K562 (cell line): ENCODE measurements at regions not wholly inside any gene's neighbourhood (a gene's known extent, or its start where the extent isn't known, plus 50 kb on each side); places are given as distances from the start of the nearest gene placed in this dataset.

Source experiments
- CTCF ChIP-seq, 3 experiments: IDR thresholded peaks in 2 of 3; conservative IDR thresholded peaks in 1 of 3; 2 replicates each; pipeline ENCODE4 v1.5.1; 2011 to 2012; ENCODE audit warnings: low read length in 3 of 3, mild to moderate bottlenecking in 3 of 3, control low read depth in 2 of 3, improper control_type of control experiment in 1 of 3, inconsistent platforms in 1 of 3, low read depth in 1 of 3, mixed read lengths in 1 of 3, moderate library complexity in 1 of 3; ENCODE audit not compliant: insufficient read depth in 2 of 3
- HNRNPK ChIP-seq: fragments of 200-400 bp; formaldehyde crosslinking; IDR thresholded peaks from one replicate; pipeline ENCODE4 v1.6.1; 2018; ENCODE audit warnings: mild to moderate bottlenecking, low read depth, low read length; ENCODE audit not compliant: poor library complexity, severe bottlenecking

- TF ChIP-seq HNRNPK (no peak), CTCF (IDR thresholded peaks at IDR 0.05 in 2 of 3, conservative IDR thresholded peaks at IDR 0.05 in 1 of 3; ENCODE audit: insufficient read depth in 2 of 3, low read depth in 1 of 3, low read length in 3 of 3) (no peak)
These were observed 134.7 kb upstream of the RORB start for GRCh38 chr9:74362423-74362822.
